ENCODE measurements at regions not wholly inside any gene's neighbourhood (a gene's known extent, or its start where the extent isn't known, plus 50 kb on each side); places are given as distances from the start of the nearest gene placed in this dataset.

DNA sequence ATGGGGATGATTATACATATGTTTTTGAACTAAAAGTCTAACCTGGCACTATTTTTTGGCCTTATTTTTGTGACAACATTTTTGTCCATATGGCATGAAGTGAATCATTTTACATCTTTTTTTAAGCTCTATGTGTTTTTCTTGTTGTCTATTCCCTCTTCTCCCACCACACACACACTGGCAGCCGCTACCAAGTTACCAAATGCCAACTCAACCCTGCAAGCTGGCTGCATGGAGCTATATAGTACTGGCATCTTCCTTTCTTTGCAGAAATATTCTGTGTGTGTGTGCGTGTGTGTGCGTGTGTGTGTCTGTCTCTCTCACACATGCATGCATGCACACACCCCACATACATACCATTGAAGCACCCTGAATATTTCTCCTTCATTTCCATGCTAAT is 278.9 kb upstream of the SOX5 start:
- TF ChIP-seq EZH2 (IDR thresholded peaks at IDR 0.05; ENCODE audit: borderline replicate concordance, insufficient read depth, low read depth, low read length, poor library complexity, severe bottlenecking): no peak
- TF ChIP-seq, protein P1, sequence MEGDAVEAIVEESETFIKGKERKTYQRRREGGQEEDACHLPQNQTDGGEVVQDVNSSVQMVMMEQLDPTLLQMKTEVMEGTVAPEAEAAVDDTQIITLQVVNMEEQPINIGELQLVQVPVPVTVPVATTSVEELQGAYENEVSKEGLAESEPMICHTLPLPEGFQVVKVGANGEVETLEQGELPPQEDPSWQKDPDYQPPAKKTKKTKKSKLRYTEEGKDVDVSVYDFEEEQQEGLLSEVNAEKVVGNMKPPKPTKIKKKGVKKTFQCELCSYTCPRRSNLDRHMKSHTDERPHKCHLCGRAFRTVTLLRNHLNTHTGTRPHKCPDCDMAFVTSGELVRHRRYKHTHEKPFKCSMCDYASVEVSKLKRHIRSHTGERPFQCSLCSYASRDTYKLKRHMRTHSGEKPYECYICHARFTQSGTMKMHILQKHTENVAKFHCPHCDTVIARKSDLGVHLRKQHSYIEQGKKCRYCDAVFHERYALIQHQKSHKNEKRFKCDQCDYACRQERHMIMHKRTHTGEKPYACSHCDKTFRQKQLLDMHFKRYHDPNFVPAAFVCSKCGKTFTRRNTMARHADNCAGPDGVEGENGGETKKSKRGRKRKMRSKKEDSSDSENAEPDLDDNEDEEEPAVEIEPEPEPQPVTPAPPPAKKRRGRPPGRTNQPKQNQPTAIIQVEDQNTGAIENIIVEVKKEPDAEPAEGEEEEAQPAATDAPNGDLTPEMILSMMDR (IDR thresholded peaks at IDR 0.05): no peak
